Panc1 (cell line): ENCODE measurements at regions not wholly inside any gene's neighbourhood (a gene's known extent, or its start where the extent isn't known, plus 50 kb on each side); places are given as distances from the start of the nearest gene placed in this dataset.

ENCODE experiments used
- ATAC-seq: fragments of 200-7000 bp; cut with Tn5 transposase; 2 replicates; pipeline ENCODE4 v1.9.1; 2020; ENCODE audit warnings: mild to moderate bottlenecking, moderate library complexity
- BruUV-seq: library from RNA; stranded (reverse); fragments of 400-500 nt; replicated peaks from 2 replicates; lab custom pipeline; 2021; lab: Mats Ljungman, UMichigan
- CTCF ChIA-PET: fragments of 300-600 bp; sonication (Branson Sonifier 250); formaldehyde crosslinking; loops from one replicate; lab custom pipeline; 2022; ENCODE audit warnings: antibody characterized with exemption; lab: Charles Lee
- POLR2A ChIA-PET: fragments of 300-600 bp; sonication (Branson Sonifier 250); formaldehyde crosslinking; loops from one replicate; lab custom pipeline; 2022; ENCODE audit warnings: antibody characterized with exemption; lab: Charles Lee
- DNase-seq: peaks from one replicate; pipeline ENCODE4 v3.0.0-alpha.2; 2010; ENCODE audit warnings: low read depth, low spot score
- H3K27ac ChIP-seq: 2 replicates; pipeline ENCODE4 v1.5.1; 2011; ENCODE audit warnings: mild to moderate bottlenecking, low read length, inconsistent platforms
- H3K27me3 ChIP-seq: fragments of 200-500 bp; sonication (Bioruptor generic); 2 replicates; pipeline ENCODE4 v1.6.0; 2014; ENCODE audit warnings: low read length, inconsistent platforms; ENCODE audit not compliant: control insufficient read depth, insufficient read depth
- H3K36me3 ChIP-seq: fragments of 200-500 bp; sonication (Bioruptor generic); 2 replicates; pipeline ENCODE4 v1.5.1; 2014; ENCODE audit warnings: inconsistent platforms, mild to moderate bottlenecking, low read length, moderate library complexity; ENCODE audit not compliant: control insufficient read depth, insufficient read depth
- H3K4me1 ChIP-seq: 2 replicates; pipeline ENCODE4 v1.5.1; 2011; ENCODE audit warnings: inconsistent platforms, mild to moderate bottlenecking, low read length, moderate library complexity; ENCODE audit not compliant: control insufficient read depth, insufficient read depth
- H3K4me3 ChIP-seq, 2 experiments: 2 replicates each; pipeline ENCODE4 v1.5.1; 2011 to 2012; ENCODE audit warnings: low read depth in 2 of 2, low read length in 2 of 2, mild to moderate bottlenecking in 2 of 2, inconsistent platforms in 1 of 2, moderate library complexity in 1 of 2
- H3K9me3 ChIP-seq: fragments of 200-500 bp; sonication (Bioruptor generic); 2 replicates; pipeline ENCODE4 v1.5.1; 2014; ENCODE audit warnings: low read depth, mild to moderate bottlenecking, inconsistent platforms, low read length, moderate library complexity; ENCODE audit not compliant: control insufficient read depth, insufficient read depth
- POLR2AphosphoS5 ChIP-seq: IDR thresholded peaks from 2 replicates; pipeline ENCODE4 v1.6.1; 2012; ENCODE audit warnings: mild to moderate bottlenecking, low read depth, low read length, moderate library complexity
- SIN3A ChIP-seq: IDR thresholded peaks from 2 replicates; pipeline ENCODE4 v1.6.1; 2012; ENCODE audit warnings: low read depth, mild to moderate bottlenecking, low read length, moderate library complexity, borderline replicate concordance; ENCODE audit not compliant: insufficient read depth
- TCF7L2 ChIP-seq: IDR thresholded peaks from 2 replicates; pipeline ENCODE4 v1.6.1; 2011; ENCODE audit warnings: mild to moderate bottlenecking, low read depth, low read length, inconsistent platforms
- in situ Hi-C: cut with HindIII; loops from 2 replicates; pipeline ENCODE4 v1.10.0; 2016; ENCODE audit warnings: low sequenced_read_pairs, low pct_unique_long_range_greater_than_20kb
- intact Hi-C: fragments of 100-400 bp; cut with micrococcal nuclease; formaldehyde crosslinking; loops from one replicate; pipeline ENCODE4 v1.10.0; 2022; ENCODE audit not compliant: unreplicated experiment
- TF ChIP-seq, protein P1 (sequence below), 2 experiments: IDR thresholded peaks; 2 replicates each; pipeline ENCODE4 v1.6.1; 2011 to 2012; ENCODE audit warnings: low read depth in 2 of 2, control low read depth in 1 of 2, low read length in 1 of 2, mild to moderate bottlenecking in 1 of 2, moderate library complexity in 1 of 2; ENCODE audit not compliant: insufficient read depth in 1 of 2
- TF ChIP-seq, protein P2 (sequence below): fragments of 450-650 bp; IDR thresholded peaks from 2 replicates; pipeline ENCODE4 v1.5.1; 2017; ENCODE audit warnings: mild to moderate bottlenecking

DNA sequence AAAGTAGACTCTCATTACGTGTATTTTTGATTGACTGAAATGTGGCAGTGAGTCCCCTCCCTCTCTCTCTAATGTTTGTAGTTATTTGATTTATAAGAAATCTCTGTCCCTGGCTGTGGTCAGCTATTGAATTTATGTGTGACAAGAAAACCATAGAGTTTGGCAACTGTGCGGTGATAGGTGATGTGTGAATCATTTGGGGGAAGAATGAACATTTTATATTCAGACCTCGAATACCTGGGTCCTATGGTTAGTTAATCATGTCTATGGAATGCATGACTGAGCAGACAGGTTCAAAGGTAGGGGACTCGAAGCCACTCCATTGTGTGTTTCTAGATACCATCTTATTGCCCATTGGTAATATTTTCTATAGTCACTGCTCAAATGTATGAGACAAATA, 712.1 kb downstream of the MECOM start:
- Histone ChIP-seq H3K9me3 (no peaks in the 10 kb centered on the region), H3K4me1 (no peaks in the 10 kb centered on the region), H3K27me3 (no peaks in the 10 kb centered on the region), H3K36me3 (no peaks in the 10 kb centered on the region), H3K4me3 (no peak overlapping the region), H3K27ac (no peak overlapping the region)
- POLR2A ChIA-PET, result no interaction called here
- BruUV-seq, result no TSS peak
- intact Hi-C loops (no loop called here), in situ Hi-C loops (no loop called here)
- no peak for DNase-seq
- CTCF ChIA-PET, result no interaction called here
- TF ChIP-seq SIN3A (no peak), TCF7L2 (no peak), POLR2AphosphoS5 (no peak)
- TF ChIP-seq, protein P1, sequence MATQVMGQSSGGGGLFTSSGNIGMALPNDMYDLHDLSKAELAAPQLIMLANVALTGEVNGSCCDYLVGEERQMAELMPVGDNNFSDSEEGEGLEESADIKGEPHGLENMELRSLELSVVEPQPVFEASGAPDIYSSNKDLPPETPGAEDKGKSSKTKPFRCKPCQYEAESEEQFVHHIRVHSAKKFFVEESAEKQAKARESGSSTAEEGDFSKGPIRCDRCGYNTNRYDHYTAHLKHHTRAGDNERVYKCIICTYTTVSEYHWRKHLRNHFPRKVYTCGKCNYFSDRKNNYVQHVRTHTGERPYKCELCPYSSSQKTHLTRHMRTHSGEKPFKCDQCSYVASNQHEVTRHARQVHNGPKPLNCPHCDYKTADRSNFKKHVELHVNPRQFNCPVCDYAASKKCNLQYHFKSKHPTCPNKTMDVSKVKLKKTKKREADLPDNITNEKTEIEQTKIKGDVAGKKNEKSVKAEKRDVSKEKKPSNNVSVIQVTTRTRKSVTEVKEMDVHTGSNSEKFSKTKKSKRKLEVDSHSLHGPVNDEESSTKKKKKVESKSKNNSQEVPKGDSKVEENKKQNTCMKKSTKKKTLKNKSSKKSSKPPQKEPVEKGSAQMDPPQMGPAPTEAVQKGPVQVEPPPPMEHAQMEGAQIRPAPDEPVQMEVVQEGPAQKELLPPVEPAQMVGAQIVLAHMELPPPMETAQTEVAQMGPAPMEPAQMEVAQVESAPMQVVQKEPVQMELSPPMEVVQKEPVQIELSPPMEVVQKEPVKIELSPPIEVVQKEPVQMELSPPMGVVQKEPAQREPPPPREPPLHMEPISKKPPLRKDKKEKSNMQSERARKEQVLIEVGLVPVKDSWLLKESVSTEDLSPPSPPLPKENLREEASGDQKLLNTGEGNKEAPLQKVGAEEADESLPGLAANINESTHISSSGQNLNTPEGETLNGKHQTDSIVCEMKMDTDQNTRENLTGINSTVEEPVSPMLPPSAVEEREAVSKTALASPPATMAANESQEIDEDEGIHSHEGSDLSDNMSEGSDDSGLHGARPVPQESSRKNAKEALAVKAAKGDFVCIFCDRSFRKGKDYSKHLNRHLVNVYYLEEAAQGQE (IDR thresholded peaks at IDR 0.05; ENCODE audit: insufficient read depth in 1 of 2, low read depth in 2 of 2, low read length in 1 of 2), result no peak
- TF ChIP-seq, protein P2, sequence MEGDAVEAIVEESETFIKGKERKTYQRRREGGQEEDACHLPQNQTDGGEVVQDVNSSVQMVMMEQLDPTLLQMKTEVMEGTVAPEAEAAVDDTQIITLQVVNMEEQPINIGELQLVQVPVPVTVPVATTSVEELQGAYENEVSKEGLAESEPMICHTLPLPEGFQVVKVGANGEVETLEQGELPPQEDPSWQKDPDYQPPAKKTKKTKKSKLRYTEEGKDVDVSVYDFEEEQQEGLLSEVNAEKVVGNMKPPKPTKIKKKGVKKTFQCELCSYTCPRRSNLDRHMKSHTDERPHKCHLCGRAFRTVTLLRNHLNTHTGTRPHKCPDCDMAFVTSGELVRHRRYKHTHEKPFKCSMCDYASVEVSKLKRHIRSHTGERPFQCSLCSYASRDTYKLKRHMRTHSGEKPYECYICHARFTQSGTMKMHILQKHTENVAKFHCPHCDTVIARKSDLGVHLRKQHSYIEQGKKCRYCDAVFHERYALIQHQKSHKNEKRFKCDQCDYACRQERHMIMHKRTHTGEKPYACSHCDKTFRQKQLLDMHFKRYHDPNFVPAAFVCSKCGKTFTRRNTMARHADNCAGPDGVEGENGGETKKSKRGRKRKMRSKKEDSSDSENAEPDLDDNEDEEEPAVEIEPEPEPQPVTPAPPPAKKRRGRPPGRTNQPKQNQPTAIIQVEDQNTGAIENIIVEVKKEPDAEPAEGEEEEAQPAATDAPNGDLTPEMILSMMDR, result no peak
- ATAC-seq, result no peak

DNA sequence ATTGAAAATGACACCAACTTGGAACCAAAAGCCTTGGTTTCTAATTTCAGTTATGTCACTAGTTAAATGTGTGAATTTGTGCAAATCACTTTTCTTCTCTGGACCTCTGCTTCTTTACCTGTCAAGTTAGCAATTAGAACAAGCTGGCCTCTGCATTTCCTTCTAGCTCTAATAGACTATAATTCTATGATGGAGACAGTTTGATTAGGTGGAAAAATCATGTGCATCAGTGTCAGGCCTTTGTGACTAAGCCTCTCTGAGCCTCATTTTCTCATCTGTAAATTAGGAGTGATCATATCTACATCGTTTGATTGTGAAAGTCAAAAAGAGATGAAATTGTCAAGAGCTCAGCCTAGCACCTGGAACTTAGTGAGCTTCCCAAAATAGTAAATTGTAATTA, 712.9 kb downstream of the MECOM start:
- H3K4me1 ChIP-seq, result no peaks in the 10 kb centered on the region
- no peaks in the 10 kb centered on the region for H3K9me3 ChIP-seq
- ATAC-seq (no peak), DNase-seq (no peak)
- BruUV-seq, result no TSS peak
- H3K27me3 ChIP-seq, result no peaks in the 10 kb centered on the region
- H3K36me3 ChIP-seq, result no peaks in the 10 kb centered on the region
- no peak overlapping the region for H3K4me3 ChIP-seq
- TF ChIP-seq, protein P2, result no peak
- TF ChIP-seq POLR2AphosphoS5, result no peak
- no peak for TF ChIP-seq SIN3A
- TF ChIP-seq, protein P1 (IDR thresholded peaks at IDR 0.05; ENCODE audit: insufficient read depth in 1 of 2, low read depth in 2 of 2, low read length in 1 of 2), result no peak
- TF ChIP-seq TCF7L2, result no peak
- intact Hi-C loops, result no loop called here
- no peak overlapping the region for H3K27ac ChIP-seq
- POLR2A ChIA-PET, result no interaction called here
- CTCF ChIA-PET, result no interaction called here
- in situ Hi-C loops, result no loop called here
